ENCODE measurements at regions not wholly inside any gene's neighbourhood (a gene's known extent, or its start where the extent isn't known, plus 50 kb on each side); places are given as distances from the start of the nearest gene placed in this dataset.

DNA sequence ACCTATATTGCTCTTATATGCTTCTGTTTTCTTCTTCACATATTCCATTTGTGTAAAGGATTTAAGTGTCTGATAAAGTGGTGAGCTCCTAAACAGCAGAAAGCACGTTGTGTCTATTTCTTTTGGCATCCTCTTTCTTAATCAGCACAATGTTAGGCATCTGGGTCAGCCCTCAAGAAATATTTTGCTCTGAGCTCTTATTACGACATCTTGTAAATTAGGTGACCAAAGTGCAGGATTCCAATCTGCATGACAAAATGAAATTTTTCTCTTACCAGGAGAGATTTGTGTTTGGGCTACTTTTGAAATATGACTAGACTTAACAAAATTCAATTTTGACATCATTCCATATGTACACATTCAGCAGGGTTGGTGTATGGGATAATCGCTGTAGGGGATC, 210.0 kb upstream of the IGFBP7 start:
- TF ChIP-seq, protein P1, sequence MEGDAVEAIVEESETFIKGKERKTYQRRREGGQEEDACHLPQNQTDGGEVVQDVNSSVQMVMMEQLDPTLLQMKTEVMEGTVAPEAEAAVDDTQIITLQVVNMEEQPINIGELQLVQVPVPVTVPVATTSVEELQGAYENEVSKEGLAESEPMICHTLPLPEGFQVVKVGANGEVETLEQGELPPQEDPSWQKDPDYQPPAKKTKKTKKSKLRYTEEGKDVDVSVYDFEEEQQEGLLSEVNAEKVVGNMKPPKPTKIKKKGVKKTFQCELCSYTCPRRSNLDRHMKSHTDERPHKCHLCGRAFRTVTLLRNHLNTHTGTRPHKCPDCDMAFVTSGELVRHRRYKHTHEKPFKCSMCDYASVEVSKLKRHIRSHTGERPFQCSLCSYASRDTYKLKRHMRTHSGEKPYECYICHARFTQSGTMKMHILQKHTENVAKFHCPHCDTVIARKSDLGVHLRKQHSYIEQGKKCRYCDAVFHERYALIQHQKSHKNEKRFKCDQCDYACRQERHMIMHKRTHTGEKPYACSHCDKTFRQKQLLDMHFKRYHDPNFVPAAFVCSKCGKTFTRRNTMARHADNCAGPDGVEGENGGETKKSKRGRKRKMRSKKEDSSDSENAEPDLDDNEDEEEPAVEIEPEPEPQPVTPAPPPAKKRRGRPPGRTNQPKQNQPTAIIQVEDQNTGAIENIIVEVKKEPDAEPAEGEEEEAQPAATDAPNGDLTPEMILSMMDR (IDR thresholded peaks at IDR 0.05) = no peak
- TF ChIP-seq ZFX (IDR thresholded peaks at IDR 0.05; ENCODE audit: borderline replicate concordance) = no peak

Measured in 22Rv1 (cell line).